HCT116 (cell line): ENCODE measurements at regions not wholly inside any gene's neighbourhood (a gene's known extent, or its start where the extent isn't known, plus 50 kb on each side); places are given as distances from the start of the nearest gene placed in this dataset.

Experiments used
- ATAC-seq: fragments of 200-7000 bp; cut with Tn5 transposase; 2 replicates; pipeline ENCODE4 v1.9.1; 2020; ENCODE audit warnings: mild to moderate bottlenecking, moderate library complexity
- BruUV-seq: library from RNA; stranded (reverse); fragments of 400-500 nt; replicated peaks from 2 replicates; lab custom pipeline; 2021; lab: Mats Ljungman, UMichigan
- CTCF ChIA-PET: fragments of 300-600 bp; sonication (Branson Sonifier 250); formaldehyde crosslinking; loops from one replicate; lab custom pipeline; 2021; ENCODE audit warnings: antibody characterized with exemption; lab: Charles Lee
- POLR2A ChIA-PET: fragments of 300-600, 350-600 bp; sonication (Branson Sonifier 250); formaldehyde crosslinking; loops from one replicate; lab custom pipeline; 2021; ENCODE audit warnings: antibody characterized with exemption; lab: Charles Lee
- RAD21 ChIA-PET, 2 experiments: fragments of 300-600 bp; sonication (Branson Sonifier 250); formaldehyde crosslinking; loops; one replicate each; lab custom pipeline; 2023; ENCODE audit warnings: low total read pairs in 2 of 2; ENCODE audit not compliant: uncharacterized antibody in 2 of 2, unreplicated experiment in 2 of 2, low non-redundant PET in 1 of 2; lab: Charles Lee
- DNase-seq: peaks from one replicate; pipeline ENCODE4 v3.0.0-alpha.2; 2010; ENCODE audit warnings: low read depth, low spot score
- H2AFZ ChIP-seq: fragments of 200-600 bp; shearing (Covaris generic), sonication (generic); 2 replicates; pipeline ENCODE4 v1.6.1; 2017; ENCODE audit warnings: low read depth, mixed run types, mixed read lengths, antibody characterized with exemption, low read length; ENCODE audit not compliant: poor library complexity, severe bottlenecking
- H3K27ac ChIP-seq: 2 replicates; pipeline ENCODE4 v1.5.1; 2012; ENCODE audit warnings: low read depth, low read length
- H3K27me3 ChIP-seq: fragments of 200-600 bp; sonication (generic); 2 replicates; pipeline ENCODE4 v1.6.1; 2016; ENCODE audit warnings: mixed run types, low read length, mixed read lengths; ENCODE audit not compliant: insufficient read depth
- H3K36me3 ChIP-seq, 2 experiments: fragments of 200-500 bp in 1 of 2; fragments of 200-600 bp in 1 of 2; sonication (Bioruptor generic) in 1 of 2; sonication (generic) in 1 of 2; 2 replicates each; pipeline versions ENCODE4 v1.5.1 to v1.6.1; 2014 to 2016; ENCODE audit warnings: low read length in 2 of 2, inconsistent platforms in 1 of 2, mixed read lengths in 1 of 2, mixed run types in 1 of 2; ENCODE audit not compliant: insufficient read depth in 2 of 2, control insufficient read depth in 1 of 2
- H3K4me1 ChIP-seq, 2 experiments: fragments of 200-600 bp in 1 of 2; sonication (generic) in 1 of 2; 2 replicates each; pipeline versions ENCODE4 v1.5.1 to v1.6.1; 2012 to 2017; ENCODE audit warnings: low read length in 2 of 2, inconsistent platforms in 1 of 2, mild to moderate bottlenecking in 1 of 2, mixed read lengths in 1 of 2, mixed run types in 1 of 2, moderate library complexity in 1 of 2; ENCODE audit not compliant: insufficient read depth in 2 of 2, control insufficient read depth in 1 of 2
- H3K4me2 ChIP-seq: fragments of 200-600 bp; sonication (generic); 2 replicates; pipeline ENCODE4 v1.6.1; 2017; ENCODE audit warnings: mixed run types, low read length, mixed read lengths
- H3K4me3 ChIP-seq, 2 experiments: fragments of 200-600 bp in 1 of 2; sonication (generic) in 1 of 2; replicated peaks in 1 of 2; 2 replicates each; pipeline ENCODE4 v1.5.1; 2011 to 2016; ENCODE audit warnings: low read length in 2 of 2, control low read depth in 1 of 2, low read depth in 1 of 2, mild to moderate bottlenecking in 1 of 2, mixed read lengths in 1 of 2, mixed run types in 1 of 2
- H3K79me2 ChIP-seq: fragments of 200-600 bp; sonication (generic); 2 replicates; pipeline ENCODE4 v1.6.1; 2017; ENCODE audit warnings: mild to moderate bottlenecking, mixed run types, low read length, moderate library complexity, mixed read lengths; ENCODE audit not compliant: insufficient read depth
- H3K9ac ChIP-seq: fragments of 200-600 bp; sonication (generic); 2 replicates; pipeline ENCODE4 v1.6.1; 2016; ENCODE audit warnings: low read length, mixed read lengths
- H3K9me2 ChIP-seq: fragments of 200-600 bp; sonication (generic), shearing (Covaris generic); 2 replicates; pipeline ENCODE4 v1.6.1; 2017; ENCODE audit warnings: mixed run types, mild to moderate bottlenecking, moderate library complexity; ENCODE audit not compliant: insufficient read depth
- H3K9me3 ChIP-seq, 2 experiments: fragments of 200-500 bp in 1 of 2; fragments of 200-600 bp in 1 of 2; sonication (Bioruptor generic) in 1 of 2; sonication (generic) in 1 of 2; 2 replicates each; pipeline ENCODE4 v1.6.1; 2014 to 2017; ENCODE audit warnings: low read length in 2 of 2, mixed read lengths in 2 of 2, inconsistent platforms in 1 of 2, low read depth in 1 of 2, mild to moderate bottlenecking in 1 of 2, mixed run types in 1 of 2, moderate library complexity in 1 of 2; ENCODE audit not compliant: control insufficient read depth in 1 of 2, insufficient read depth in 1 of 2
- H4K20me1 ChIP-seq: fragments of 200-600 bp; sonication (generic), shearing (Covaris generic); 2 replicates; pipeline ENCODE4 v1.6.1; 2017; ENCODE audit warnings: mixed run types, mild to moderate bottlenecking, moderate library complexity; ENCODE audit not compliant: insufficient read depth
- EGR1 ChIP-seq: IDR thresholded peaks from 2 replicates; pipeline ENCODE4 v1.6.1; 2012; ENCODE audit warnings: low read depth
- EZH2phosphoT487 ChIP-seq: fragments of 200-600 bp; IDR thresholded peaks from 2 replicates; pipeline ENCODE4 v1.6.1; 2018; ENCODE audit warnings: antibody characterized with exemption, borderline replicate concordance
- FOSL1 ChIP-seq: IDR thresholded peaks from 2 replicates; pipeline ENCODE4 v1.6.1; 2012; ENCODE audit warnings: low read depth
- POLR2A ChIP-seq: IDR thresholded peaks from 2 replicates; pipeline ENCODE4 v1.7.0; 2011; ENCODE audit warnings: borderline replicate concordance; ENCODE audit not compliant: insufficient read depth, insufficient read length; ENCODE audit errors: extremely low read depth
- SIN3A ChIP-seq: IDR thresholded peaks from 2 replicates; pipeline ENCODE4 v1.6.1; 2012; ENCODE audit warnings: low read depth
- SP1 ChIP-seq: IDR thresholded peaks from 2 replicates; pipeline ENCODE4 v1.6.1; 2012; ENCODE audit warnings: low read depth
- TCF7L2 ChIP-seq: IDR thresholded peaks from 2 replicates; pipeline ENCODE4 v1.7.0; 2011; ENCODE audit warnings: borderline replicate concordance, inconsistent platforms; ENCODE audit not compliant: insufficient read depth, insufficient read length; ENCODE audit errors: extremely low read depth
- ZFX ChIP-seq: fragments of 450-650 bp; IDR thresholded peaks from 2 replicates; pipeline ENCODE4 v1.6.1; 2017
- ZNF274 ChIP-seq: fragments of 200-500 bp; sonication (Bioruptor generic); IDR thresholded peaks from 2 replicates; pipeline ENCODE4 v1.6.1; 2014; ENCODE audit warnings: mild to moderate bottlenecking, low read depth, low read length, inconsistent platforms
- intact Hi-C: fragments of 100-400 bp; cut with micrococcal nuclease; formaldehyde crosslinking; loops from 2 replicates; pipeline ENCODE4 v1.10.0; 2022
- TF ChIP-seq, protein P1 (sequence below), 3 experiments: fragments of 200-600 bp in 1 of 3; sonication (generic) in 1 of 3; IDR thresholded peaks in 2 of 3; conservative IDR thresholded peaks in 1 of 3; 2 replicates each; pipeline ENCODE4 v1.5.1; 2012 to 2017; ENCODE audit warnings: low read depth in 2 of 3, low read length in 2 of 3, antibody characterized with exemption in 1 of 3, borderline replicate concordance in 1 of 3, control low read depth in 1 of 3, mild to moderate bottlenecking in 1 of 3, mixed read lengths in 1 of 3, mixed run types in 1 of 3, moderate library complexity in 1 of 3; ENCODE audit not compliant: insufficient read depth in 1 of 3
- TF ChIP-seq, protein P2 (sequence below): IDR thresholded peaks from 2 replicates; pipeline ENCODE4 v1.6.1; 2012
- TF ChIP-seq, protein P3 (sequence below): IDR thresholded peaks from 2 replicates; pipeline ENCODE4 v1.6.1; 2011; ENCODE audit warnings: mild to moderate bottlenecking, low read length, moderate library complexity; ENCODE audit not compliant: insufficient replicate concordance; ENCODE audit errors: extremely low read depth
- TF ChIP-seq, protein P4 (sequence below): IDR thresholded peaks from 2 replicates; pipeline ENCODE4 v1.6.1; 2012; ENCODE audit warnings: low read depth

DNA sequence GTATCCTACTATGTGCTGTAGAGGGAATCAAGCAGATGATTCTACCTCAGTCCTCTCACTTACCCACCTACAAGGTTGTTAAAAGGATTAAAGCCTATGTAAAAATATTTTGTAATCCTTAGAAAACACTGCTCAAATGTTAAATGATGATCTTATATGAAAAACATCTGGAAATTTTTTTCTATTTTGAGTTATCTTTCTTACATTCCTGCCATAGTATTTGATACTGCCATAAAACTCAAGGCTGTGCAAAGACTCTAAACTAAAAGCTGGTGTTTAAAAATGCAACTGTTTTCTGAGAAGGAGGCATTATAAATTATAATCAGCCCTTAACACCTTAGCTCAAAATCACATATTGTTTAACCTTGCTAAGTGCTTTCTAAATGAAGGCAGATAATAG, 474.2 kb downstream of the PRELID2 start (continued):
- TF ChIP-seq ZFX, result no peak

DNA sequence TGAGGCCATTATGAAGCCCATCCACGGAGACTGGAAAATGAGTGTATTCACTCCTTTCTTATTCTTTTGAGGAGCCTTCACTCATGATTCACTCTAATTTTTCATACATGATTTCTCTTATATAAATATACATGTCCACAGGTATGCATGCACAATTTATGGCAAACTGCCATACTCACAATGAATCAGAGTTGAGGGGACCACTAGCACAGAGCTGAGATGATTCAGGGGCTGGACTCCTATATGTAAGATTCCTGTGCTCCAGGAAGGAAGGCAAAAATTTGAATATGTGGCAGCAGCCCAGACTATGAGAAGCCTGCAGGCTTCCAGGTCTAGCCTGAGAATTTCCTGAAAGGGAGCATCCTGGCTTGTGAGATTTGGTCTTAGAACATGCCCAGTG, 484.6 kb downstream of the PRELID2 start:
- no peaks in the 10 kb centered on the region for H3K9me3 ChIP-seq
- H3K9me2 ChIP-seq, result no peaks in the 10 kb centered on the region
- H3K4me2 ChIP-seq, result no peak overlapping the region
- H2AFZ ChIP-seq, result no peak overlapping the region
- no peaks in the 10 kb centered on the region for H3K36me3 ChIP-seq
- DNase-seq, result no peak
- H3K27me3 ChIP-seq, result no peaks in the 10 kb centered on the region
- H4K20me1 ChIP-seq, result no peaks in the 10 kb centered on the region
- H3K27ac ChIP-seq, result no peak overlapping the region
- no peak for TF ChIP-seq EGR1
- TF ChIP-seq, protein P1, sequence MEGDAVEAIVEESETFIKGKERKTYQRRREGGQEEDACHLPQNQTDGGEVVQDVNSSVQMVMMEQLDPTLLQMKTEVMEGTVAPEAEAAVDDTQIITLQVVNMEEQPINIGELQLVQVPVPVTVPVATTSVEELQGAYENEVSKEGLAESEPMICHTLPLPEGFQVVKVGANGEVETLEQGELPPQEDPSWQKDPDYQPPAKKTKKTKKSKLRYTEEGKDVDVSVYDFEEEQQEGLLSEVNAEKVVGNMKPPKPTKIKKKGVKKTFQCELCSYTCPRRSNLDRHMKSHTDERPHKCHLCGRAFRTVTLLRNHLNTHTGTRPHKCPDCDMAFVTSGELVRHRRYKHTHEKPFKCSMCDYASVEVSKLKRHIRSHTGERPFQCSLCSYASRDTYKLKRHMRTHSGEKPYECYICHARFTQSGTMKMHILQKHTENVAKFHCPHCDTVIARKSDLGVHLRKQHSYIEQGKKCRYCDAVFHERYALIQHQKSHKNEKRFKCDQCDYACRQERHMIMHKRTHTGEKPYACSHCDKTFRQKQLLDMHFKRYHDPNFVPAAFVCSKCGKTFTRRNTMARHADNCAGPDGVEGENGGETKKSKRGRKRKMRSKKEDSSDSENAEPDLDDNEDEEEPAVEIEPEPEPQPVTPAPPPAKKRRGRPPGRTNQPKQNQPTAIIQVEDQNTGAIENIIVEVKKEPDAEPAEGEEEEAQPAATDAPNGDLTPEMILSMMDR (IDR thresholded peaks at IDR 0.05 in 2 of 3, conservative IDR thresholded peaks at IDR 0.05 in 1 of 3; ENCODE audit: borderline replicate concordance in 1 of 3, insufficient read depth in 1 of 3, low read depth in 2 of 3, low read length in 2 of 3), result no peak
- TF ChIP-seq, protein P2, sequence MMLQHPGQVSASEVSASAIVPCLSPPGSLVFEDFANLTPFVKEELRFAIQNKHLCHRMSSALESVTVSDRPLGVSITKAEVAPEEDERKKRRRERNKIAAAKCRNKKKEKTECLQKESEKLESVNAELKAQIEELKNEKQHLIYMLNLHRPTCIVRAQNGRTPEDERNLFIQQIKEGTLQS, result no peak
- TF ChIP-seq, protein P3, sequence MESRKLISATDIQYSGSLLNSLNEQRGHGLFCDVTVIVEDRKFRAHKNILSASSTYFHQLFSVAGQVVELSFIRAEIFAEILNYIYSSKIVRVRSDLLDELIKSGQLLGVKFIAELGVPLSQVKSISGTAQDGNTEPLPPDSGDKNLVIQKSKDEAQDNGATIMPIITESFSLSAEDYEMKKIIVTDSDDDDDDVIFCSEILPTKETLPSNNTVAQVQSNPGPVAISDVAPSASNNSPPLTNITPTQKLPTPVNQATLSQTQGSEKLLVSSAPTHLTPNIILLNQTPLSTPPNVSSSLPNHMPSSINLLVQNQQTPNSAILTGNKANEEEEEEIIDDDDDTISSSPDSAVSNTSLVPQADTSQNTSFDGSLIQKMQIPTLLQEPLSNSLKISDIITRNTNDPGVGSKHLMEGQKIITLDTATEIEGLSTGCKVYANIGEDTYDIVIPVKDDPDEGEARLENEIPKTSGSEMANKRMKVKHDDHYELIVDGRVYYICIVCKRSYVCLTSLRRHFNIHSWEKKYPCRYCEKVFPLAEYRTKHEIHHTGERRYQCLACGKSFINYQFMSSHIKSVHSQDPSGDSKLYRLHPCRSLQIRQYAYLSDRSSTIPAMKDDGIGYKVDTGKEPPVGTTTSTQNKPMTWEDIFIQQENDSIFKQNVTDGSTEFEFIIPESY, result no peak
- no peak for TF ChIP-seq SP1
- no peak for TF ChIP-seq SIN3A
- no peak for TF ChIP-seq TCF7L2
- TF ChIP-seq POLR2A, result no peak
- TF ChIP-seq FOSL1, result no peak
- TF ChIP-seq ZNF274, result no peak
- no peak for TF ChIP-seq EZH2phosphoT487
- TF ChIP-seq, protein P4, sequence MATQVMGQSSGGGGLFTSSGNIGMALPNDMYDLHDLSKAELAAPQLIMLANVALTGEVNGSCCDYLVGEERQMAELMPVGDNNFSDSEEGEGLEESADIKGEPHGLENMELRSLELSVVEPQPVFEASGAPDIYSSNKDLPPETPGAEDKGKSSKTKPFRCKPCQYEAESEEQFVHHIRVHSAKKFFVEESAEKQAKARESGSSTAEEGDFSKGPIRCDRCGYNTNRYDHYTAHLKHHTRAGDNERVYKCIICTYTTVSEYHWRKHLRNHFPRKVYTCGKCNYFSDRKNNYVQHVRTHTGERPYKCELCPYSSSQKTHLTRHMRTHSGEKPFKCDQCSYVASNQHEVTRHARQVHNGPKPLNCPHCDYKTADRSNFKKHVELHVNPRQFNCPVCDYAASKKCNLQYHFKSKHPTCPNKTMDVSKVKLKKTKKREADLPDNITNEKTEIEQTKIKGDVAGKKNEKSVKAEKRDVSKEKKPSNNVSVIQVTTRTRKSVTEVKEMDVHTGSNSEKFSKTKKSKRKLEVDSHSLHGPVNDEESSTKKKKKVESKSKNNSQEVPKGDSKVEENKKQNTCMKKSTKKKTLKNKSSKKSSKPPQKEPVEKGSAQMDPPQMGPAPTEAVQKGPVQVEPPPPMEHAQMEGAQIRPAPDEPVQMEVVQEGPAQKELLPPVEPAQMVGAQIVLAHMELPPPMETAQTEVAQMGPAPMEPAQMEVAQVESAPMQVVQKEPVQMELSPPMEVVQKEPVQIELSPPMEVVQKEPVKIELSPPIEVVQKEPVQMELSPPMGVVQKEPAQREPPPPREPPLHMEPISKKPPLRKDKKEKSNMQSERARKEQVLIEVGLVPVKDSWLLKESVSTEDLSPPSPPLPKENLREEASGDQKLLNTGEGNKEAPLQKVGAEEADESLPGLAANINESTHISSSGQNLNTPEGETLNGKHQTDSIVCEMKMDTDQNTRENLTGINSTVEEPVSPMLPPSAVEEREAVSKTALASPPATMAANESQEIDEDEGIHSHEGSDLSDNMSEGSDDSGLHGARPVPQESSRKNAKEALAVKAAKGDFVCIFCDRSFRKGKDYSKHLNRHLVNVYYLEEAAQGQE, result no peak
- no peak overlapping the region for H3K4me3 ChIP-seq
- RAD21 ChIA-PET, result no interaction called here
- no peak overlapping the region for H3K9ac ChIP-seq
- H3K4me1 ChIP-seq, result no peaks in the 10 kb centered on the region
- ATAC-seq, result no peak
- intact Hi-C loops, result no loop called here
- CTCF ChIA-PET, result no interaction called here
- no peaks in the 10 kb centered on the region for H3K79me2 ChIP-seq
- POLR2A ChIA-PET, result no interaction called here
- BruUV-seq, result no TSS peak
